ENCODE measurements at regions not wholly inside any gene's neighbourhood (a gene's known extent, or its start where the extent isn't known, plus 50 kb on each side); places are given as distances from the start of the nearest gene placed in this dataset.
"Not testable (repeated sequence)": the region's sequence is repeated elsewhere in the genome, so short reads cannot be mapped to it uniquely, and the experiment has no call there.

DNA sequence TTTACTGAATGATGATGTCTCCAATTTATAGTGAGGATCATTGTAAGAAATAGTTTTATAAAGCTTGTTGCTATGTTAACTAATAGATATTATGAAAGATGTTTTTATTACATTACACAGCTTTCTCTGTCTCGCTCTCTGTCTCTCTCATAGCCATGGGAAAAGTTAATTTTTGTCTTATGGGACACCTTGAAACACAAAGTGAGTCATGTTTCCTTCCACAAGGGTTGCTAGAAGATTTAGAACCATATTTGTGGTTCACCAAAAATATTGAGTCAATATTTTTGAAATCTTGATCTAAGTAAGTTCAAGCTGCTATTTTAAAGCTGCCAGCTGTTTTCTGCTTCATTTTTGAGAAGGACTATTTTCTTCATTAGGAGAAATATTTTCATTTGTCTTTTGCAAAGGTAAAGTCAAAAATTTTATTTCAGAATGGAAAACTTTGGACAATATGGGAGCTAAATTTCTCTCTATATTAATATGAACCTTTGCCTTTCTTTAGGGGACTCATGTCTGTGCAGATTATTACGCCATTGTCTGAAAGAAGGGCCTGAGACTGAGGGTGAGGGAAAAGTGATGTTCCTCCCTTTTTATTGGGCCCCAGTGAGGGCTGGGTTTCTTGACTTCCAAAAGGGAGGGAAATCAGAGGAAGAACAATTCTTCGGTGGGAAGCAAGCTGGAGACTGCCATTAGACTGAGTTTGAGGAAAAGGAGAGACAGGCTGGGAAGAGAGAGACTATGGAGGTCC is 87.9 kb upstream of the SLC24A2 start (continued):
- TF ChIP-seq, protein P1, sequence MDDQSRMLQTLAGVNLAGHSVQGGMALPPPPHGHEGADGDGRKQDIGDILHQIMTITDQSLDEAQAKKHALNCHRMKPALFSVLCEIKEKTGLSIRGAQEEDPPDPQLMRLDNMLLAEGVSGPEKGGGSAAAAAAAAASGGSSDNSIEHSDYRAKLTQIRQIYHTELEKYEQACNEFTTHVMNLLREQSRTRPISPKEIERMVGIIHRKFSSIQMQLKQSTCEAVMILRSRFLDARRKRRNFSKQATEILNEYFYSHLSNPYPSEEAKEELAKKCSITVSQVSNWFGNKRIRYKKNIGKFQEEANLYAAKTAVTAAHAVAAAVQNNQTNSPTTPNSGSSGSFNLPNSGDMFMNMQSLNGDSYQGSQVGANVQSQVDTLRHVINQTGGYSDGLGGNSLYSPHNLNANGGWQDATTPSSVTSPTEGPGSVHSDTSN (CRISPR knock-in tag; IDR thresholded peaks at IDR 0.05), result no peak
- TF ChIP-seq, protein P2, sequence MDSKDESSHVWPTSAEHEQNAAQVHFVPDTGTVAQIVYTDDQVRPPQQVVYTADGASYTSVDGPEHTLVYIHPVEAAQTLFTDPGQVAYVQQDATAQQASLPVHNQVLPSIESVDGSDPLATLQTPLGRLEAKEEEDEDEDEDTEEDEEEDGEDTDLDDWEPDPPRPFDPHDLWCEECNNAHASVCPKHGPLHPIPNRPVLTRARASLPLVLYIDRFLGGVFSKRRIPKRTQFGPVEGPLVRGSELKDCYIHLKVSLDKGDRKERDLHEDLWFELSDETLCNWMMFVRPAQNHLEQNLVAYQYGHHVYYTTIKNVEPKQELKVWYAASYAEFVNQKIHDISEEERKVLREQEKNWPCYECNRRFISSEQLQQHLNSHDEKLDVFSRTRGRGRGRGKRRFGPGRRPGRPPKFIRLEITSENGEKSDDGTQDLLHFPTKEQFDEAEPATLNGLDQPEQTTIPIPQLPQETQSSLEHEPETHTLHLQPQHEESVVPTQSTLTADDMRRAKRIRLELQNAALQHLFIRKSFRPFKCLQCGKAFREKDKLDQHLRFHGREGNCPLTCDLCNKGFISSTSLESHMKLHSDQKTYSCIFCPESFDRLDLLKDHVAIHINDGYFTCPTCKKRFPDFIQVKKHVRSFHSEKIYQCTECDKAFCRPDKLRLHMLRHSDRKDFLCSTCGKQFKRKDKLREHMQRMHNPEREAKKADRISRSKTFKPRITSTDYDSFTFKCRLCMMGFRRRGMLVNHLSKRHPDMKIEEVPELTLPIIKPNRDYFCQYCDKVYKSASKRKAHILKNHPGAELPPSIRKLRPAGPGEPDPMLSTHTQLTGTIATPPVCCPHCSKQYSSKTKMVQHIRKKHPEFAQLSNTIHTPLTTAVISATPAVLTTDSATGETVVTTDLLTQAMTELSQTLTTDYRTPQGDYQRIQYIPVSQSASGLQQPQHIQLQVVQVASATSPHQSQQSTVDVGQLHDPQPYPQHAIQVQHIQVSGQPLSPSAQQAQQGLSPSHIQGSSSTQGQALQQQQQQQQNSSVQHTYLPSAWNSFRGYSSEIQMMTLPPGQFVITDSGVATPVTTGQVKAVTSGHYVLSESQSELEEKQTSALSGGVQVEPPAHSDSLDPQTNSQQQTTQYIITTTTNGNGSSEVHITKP (tag by site-specific recombination; IDR thresholded peaks at IDR 0.05), result no peak

DNA sequence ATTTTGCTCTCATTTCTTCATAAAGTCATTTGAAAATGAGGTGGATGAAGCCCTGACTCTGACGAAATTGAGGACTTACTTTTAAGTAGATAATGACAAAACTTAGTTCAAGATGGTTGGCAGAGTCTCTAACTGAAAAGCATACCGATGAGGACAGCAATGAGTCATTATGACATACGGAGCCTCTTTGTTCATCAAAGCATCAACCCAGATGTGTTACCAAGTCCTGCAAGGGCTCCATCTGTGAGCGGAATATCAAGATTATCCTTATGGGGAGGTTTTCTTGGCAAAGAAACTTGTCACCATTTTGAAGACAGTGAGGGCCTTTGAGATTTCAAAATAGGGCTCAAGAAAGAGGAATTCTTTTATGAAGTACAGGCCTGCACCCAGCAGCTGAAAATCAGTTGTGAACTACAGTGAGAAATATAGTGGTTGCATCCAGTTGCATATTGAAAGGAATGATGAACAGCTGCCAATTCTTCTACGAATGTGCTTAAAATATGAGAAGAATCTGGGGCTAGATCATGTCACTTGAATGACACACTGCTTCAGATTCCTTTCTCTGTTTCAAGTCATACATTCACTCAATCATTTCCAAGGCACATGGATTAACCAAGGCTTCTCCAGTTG is 86.6 kb upstream of the SLC24A2 start:
- Histone ChIP-seq H3K4me1 (ENCODE audit: control insufficient read depth, insufficient read depth, low read length) (no peaks in the 10 kb centered on the region), H3K9me3 (ENCODE audit: control insufficient read depth, insufficient read depth, low read depth, low read length) (no peaks in the 10 kb centered on the region), H3K36me3 (ENCODE audit: control insufficient read depth in 2 of 2, insufficient read depth in 1 of 2, low read length in 2 of 2) (no peaks in the 10 kb centered on the region), H3K27ac (ENCODE audit: extremely low read depth, low read depth, low read length) (no peak overlapping the region), H3K4me3 (ENCODE audit: low read depth, low read length) (no peak overlapping the region)
- no peak for TF ChIP-seq ZNF658 (tag by site-specific recombination; IDR thresholded peaks at IDR 0.05)
- TF ChIP-seq, protein P3, sequence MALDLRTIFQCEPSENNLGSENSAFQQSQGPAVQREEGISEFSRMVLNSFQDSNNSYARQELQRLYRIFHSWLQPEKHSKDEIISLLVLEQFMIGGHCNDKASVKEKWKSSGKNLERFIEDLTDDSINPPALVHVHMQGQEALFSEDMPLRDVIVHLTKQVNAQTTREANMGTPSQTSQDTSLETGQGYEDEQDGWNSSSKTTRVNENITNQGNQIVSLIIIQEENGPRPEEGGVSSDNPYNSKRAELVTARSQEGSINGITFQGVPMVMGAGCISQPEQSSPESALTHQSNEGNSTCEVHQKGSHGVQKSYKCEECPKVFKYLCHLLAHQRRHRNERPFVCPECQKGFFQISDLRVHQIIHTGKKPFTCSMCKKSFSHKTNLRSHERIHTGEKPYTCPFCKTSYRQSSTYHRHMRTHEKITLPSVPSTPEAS (tag by site-specific recombination; IDR thresholded peaks at IDR 0.05), result no peak
- ChIA-PET POLR2A (no interaction called here), CTCF (no interaction called here)

DNA sequence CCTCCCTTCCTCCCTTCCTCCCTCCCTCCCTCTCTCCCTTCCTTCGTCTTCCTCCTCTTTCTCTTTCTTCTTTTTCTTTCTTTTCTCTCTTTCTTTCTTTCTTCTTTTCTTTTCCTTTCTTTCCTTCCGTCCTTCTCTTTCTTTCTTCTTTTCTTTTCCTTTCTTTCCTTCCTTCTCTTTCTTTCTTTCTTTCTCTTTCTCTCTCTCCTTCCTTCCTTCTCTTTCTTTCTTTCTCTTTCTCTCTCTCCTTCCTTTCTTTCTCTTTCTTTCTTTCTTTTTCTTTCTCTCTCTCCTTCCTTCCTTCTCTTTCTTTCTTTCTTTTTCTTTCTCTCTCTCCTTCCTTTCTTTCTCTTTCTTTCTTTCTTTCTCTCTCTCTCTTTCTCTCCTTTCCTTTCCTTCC is 84.4 kb upstream of the SLC24A2 start:
- POLR2A ChIA-PET; H3K4me1 ChIP-seq (ENCODE audit: control insufficient read depth, insufficient read depth, low read length); H3K36me3 ChIP-seq (ENCODE audit: control insufficient read depth in 2 of 2, insufficient read depth in 1 of 2, low read length in 2 of 2); H3K27ac ChIP-seq (ENCODE audit: extremely low read depth, low read depth, low read length); H3K9me3 ChIP-seq (ENCODE audit: control insufficient read depth, insufficient read depth, low read depth, low read length); H3K4me3 ChIP-seq (ENCODE audit: low read depth, low read length): not testable (repeated sequence)
- TF ChIP-seq ZNF366 (tag by site-specific recombination; conservative IDR thresholded peaks at IDR 0.05) (peak; percentile 55), PRDM1 (tag by site-specific recombination; IDR thresholded peaks at IDR 0.05) (peak; percentile 86)
- CTCF ChIA-PET, result interaction anchor here (0.6 kb wide), 1 partner anchor 365 kb away, joined by 3 read pairs; no protein-coding TSS in a partner anchor

DNA sequence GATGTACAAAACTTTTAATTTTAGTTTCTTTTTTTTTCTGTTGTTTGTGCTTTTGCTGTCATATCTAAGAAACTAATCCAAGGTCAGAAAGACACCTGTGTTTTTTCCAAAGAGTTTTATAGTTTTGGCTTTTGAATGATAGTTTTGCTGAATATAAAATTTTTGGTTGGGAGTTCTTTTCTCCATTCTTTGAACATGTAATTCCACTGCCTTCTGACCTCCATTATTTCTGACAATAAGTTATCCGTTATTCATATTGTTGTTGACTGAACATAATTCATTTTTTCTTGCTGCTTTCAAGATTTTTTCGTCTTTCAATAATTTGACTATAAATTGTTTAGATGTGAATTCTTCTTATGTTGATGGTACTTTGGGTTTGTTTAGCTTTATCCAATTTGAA is 82.2 kb upstream of the SLC24A2 start:
- no peak overlapping the region for H3K27ac ChIP-seq (ENCODE audit: extremely low read depth, low read depth, low read length)
- no peaks in the 10 kb centered on the region for H3K4me1 ChIP-seq (ENCODE audit: control insufficient read depth, insufficient read depth, low read length)
- no peaks in the 10 kb centered on the region for H3K9me3 ChIP-seq (ENCODE audit: control insufficient read depth, insufficient read depth, low read depth, low read length)
- POLR2A ChIA-PET, result no interaction called here
- no peaks in the 10 kb centered on the region for H3K36me3 ChIP-seq (ENCODE audit: control insufficient read depth in 2 of 2, insufficient read depth in 1 of 2, low read length in 2 of 2)
- no peak overlapping the region for H3K4me3 ChIP-seq (ENCODE audit: low read depth, low read length)
- CTCF ChIA-PET, result interaction anchor here (0.7 to 1.4 kb wide), 2 partner anchors 405 to 749 kb away, joined by 3 to 9 read pairs; no protein-coding TSS in a partner anchor
- TF ChIP-seq ZNF292 (tag by site-specific recombination; IDR thresholded peaks at IDR 0.05; ENCODE audit: borderline replicate concordance, low read depth) (no peak), SETDB1 (IDR thresholded peaks at IDR 0.05; ENCODE audit: insufficient read length, low read length) (peak; percentile 56), ZNF169 (tag by site-specific recombination; IDR thresholded peaks at IDR 0.05) (no peak)
- TF ChIP-seq, protein P4, sequence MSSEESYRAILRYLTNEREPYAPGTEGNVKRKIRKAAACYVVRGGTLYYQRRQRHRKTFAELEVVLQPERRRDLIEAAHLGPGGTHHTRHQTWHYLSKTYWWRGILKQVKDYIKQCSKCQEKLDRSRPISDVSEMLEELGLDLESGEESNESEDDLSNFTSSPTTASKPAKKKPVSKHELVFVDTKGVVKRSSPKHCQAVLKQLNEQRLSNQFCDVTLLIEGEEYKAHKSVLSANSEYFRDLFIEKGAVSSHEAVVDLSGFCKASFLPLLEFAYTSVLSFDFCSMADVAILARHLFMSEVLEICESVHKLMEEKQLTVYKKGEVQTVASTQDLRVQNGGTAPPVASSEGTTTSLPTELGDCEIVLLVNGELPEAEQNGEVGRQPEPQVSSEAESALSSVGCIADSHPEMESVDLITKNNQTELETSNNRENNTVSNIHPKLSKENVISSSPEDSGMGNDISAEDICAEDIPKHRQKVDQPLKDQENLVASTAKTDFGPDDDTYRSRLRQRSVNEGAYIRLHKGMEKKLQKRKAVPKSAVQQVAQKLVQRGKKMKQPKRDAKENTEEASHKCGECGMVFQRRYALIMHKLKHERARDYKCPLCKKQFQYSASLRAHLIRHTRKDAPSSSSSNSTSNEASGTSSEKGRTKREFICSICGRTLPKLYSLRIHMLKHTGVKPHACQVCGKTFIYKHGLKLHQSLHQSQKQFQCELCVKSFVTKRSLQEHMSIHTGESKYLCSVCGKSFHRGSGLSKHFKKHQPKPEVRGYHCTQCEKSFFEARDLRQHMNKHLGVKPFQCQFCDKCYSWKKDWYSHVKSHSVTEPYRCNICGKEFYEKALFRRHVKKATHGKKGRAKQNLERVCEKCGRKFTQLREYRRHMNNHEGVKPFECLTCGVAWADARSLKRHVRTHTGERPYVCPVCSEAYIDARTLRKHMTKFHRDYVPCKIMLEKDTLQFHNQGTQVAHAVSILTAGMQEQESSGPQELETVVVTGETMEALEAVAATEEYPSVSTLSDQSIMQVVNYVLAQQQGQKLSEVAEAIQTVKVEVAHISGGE (tag by site-specific recombination; conservative IDR thresholded peaks at IDR 0.05; ENCODE audit: low read depth), result no peak

All from HEK293 (cell line).